HCT116 (cell line): ENCODE measurements at regions not wholly inside any gene's neighbourhood (a gene's known extent, or its start where the extent isn't known, plus 50 kb on each side); places are given as distances from the start of the nearest gene placed in this dataset.

Source experiments
- ATAC-seq: fragments of 200-7000 bp; cut with Tn5 transposase; 2 replicates; pipeline ENCODE4 v1.9.1; 2020; ENCODE audit warnings: mild to moderate bottlenecking, moderate library complexity
- BruUV-seq: library from RNA; stranded (reverse); fragments of 400-500 nt; replicated peaks from 2 replicates; lab custom pipeline; 2021; lab: Mats Ljungman, UMichigan
- CTCF ChIA-PET: fragments of 300-600 bp; sonication (Branson Sonifier 250); formaldehyde crosslinking; loops from one replicate; lab custom pipeline; 2021; ENCODE audit warnings: antibody characterized with exemption; lab: Charles Lee
- POLR2A ChIA-PET: fragments of 300-600, 350-600 bp; sonication (Branson Sonifier 250); formaldehyde crosslinking; loops from one replicate; lab custom pipeline; 2021; ENCODE audit warnings: antibody characterized with exemption; lab: Charles Lee
- RAD21 ChIA-PET, 2 experiments: fragments of 300-600 bp; sonication (Branson Sonifier 250); formaldehyde crosslinking; loops; one replicate each; lab custom pipeline; 2023; ENCODE audit warnings: low total read pairs in 2 of 2; ENCODE audit not compliant: uncharacterized antibody in 2 of 2, unreplicated experiment in 2 of 2, low non-redundant PET in 1 of 2; lab: Charles Lee
- DNase-seq: peaks from one replicate; pipeline ENCODE4 v3.0.0-alpha.2; 2010; ENCODE audit warnings: low read depth, low spot score
- H2AFZ ChIP-seq: fragments of 200-600 bp; shearing (Covaris generic), sonication (generic); 2 replicates; pipeline ENCODE4 v1.6.1; 2017; ENCODE audit warnings: low read depth, mixed run types, mixed read lengths, antibody characterized with exemption, low read length; ENCODE audit not compliant: poor library complexity, severe bottlenecking
- H3K27ac ChIP-seq: 2 replicates; pipeline ENCODE4 v1.5.1; 2012; ENCODE audit warnings: low read depth, low read length
- H3K27me3 ChIP-seq: fragments of 200-600 bp; sonication (generic); 2 replicates; pipeline ENCODE4 v1.6.1; 2016; ENCODE audit warnings: mixed run types, low read length, mixed read lengths; ENCODE audit not compliant: insufficient read depth
- H3K36me3 ChIP-seq, 2 experiments: fragments of 200-500 bp in 1 of 2; fragments of 200-600 bp in 1 of 2; sonication (Bioruptor generic) in 1 of 2; sonication (generic) in 1 of 2; 2 replicates each; pipeline versions ENCODE4 v1.5.1 to v1.6.1; 2014 to 2016; ENCODE audit warnings: low read length in 2 of 2, inconsistent platforms in 1 of 2, mixed read lengths in 1 of 2, mixed run types in 1 of 2; ENCODE audit not compliant: insufficient read depth in 2 of 2, control insufficient read depth in 1 of 2
- H3K4me1 ChIP-seq, 2 experiments: fragments of 200-600 bp in 1 of 2; sonication (generic) in 1 of 2; 2 replicates each; pipeline versions ENCODE4 v1.5.1 to v1.6.1; 2012 to 2017; ENCODE audit warnings: low read length in 2 of 2, inconsistent platforms in 1 of 2, mild to moderate bottlenecking in 1 of 2, mixed read lengths in 1 of 2, mixed run types in 1 of 2, moderate library complexity in 1 of 2; ENCODE audit not compliant: insufficient read depth in 2 of 2, control insufficient read depth in 1 of 2
- H3K4me2 ChIP-seq: fragments of 200-600 bp; sonication (generic); 2 replicates; pipeline ENCODE4 v1.6.1; 2017; ENCODE audit warnings: mixed run types, low read length, mixed read lengths
- H3K4me3 ChIP-seq, 2 experiments: fragments of 200-600 bp in 1 of 2; sonication (generic) in 1 of 2; replicated peaks in 1 of 2; 2 replicates each; pipeline ENCODE4 v1.5.1; 2011 to 2016; ENCODE audit warnings: low read length in 2 of 2, control low read depth in 1 of 2, low read depth in 1 of 2, mild to moderate bottlenecking in 1 of 2, mixed read lengths in 1 of 2, mixed run types in 1 of 2
- H3K79me2 ChIP-seq: fragments of 200-600 bp; sonication (generic); 2 replicates; pipeline ENCODE4 v1.6.1; 2017; ENCODE audit warnings: mild to moderate bottlenecking, mixed run types, low read length, moderate library complexity, mixed read lengths; ENCODE audit not compliant: insufficient read depth
- H3K9ac ChIP-seq: fragments of 200-600 bp; sonication (generic); 2 replicates; pipeline ENCODE4 v1.6.1; 2016; ENCODE audit warnings: low read length, mixed read lengths
- H3K9me2 ChIP-seq: fragments of 200-600 bp; sonication (generic), shearing (Covaris generic); 2 replicates; pipeline ENCODE4 v1.6.1; 2017; ENCODE audit warnings: mixed run types, mild to moderate bottlenecking, moderate library complexity; ENCODE audit not compliant: insufficient read depth
- H3K9me3 ChIP-seq, 2 experiments: fragments of 200-500 bp in 1 of 2; fragments of 200-600 bp in 1 of 2; sonication (Bioruptor generic) in 1 of 2; sonication (generic) in 1 of 2; 2 replicates each; pipeline ENCODE4 v1.6.1; 2014 to 2017; ENCODE audit warnings: low read length in 2 of 2, mixed read lengths in 2 of 2, inconsistent platforms in 1 of 2, low read depth in 1 of 2, mild to moderate bottlenecking in 1 of 2, mixed run types in 1 of 2, moderate library complexity in 1 of 2; ENCODE audit not compliant: control insufficient read depth in 1 of 2, insufficient read depth in 1 of 2
- H4K20me1 ChIP-seq: fragments of 200-600 bp; sonication (generic), shearing (Covaris generic); 2 replicates; pipeline ENCODE4 v1.6.1; 2017; ENCODE audit warnings: mixed run types, mild to moderate bottlenecking, moderate library complexity; ENCODE audit not compliant: insufficient read depth
- ATF3 ChIP-seq: IDR thresholded peaks from 2 replicates; pipeline ENCODE4 v1.6.1; 2012
- CBX3 ChIP-seq: IDR thresholded peaks from 2 replicates; pipeline ENCODE4 v1.6.1; 2012; ENCODE audit warnings: low read depth
- CEBPB ChIP-seq: IDR thresholded peaks from 2 replicates; pipeline ENCODE4 v1.6.1; 2012; ENCODE audit warnings: low read depth
- ELF1 ChIP-seq: IDR thresholded peaks from 2 replicates; pipeline ENCODE4 v1.6.1; 2012; ENCODE audit warnings: low read depth, borderline replicate concordance
- EZH2 ChIP-seq: fragments of 200-600 bp; sonication (generic); IDR thresholded peaks from 2 replicates; pipeline ENCODE4 v1.6.1; 2017; ENCODE audit warnings: antibody characterized with exemption, mixed run types
- EZH2phosphoT487 ChIP-seq: fragments of 200-600 bp; IDR thresholded peaks from 2 replicates; pipeline ENCODE4 v1.6.1; 2018; ENCODE audit warnings: antibody characterized with exemption, borderline replicate concordance
- FOSL1 ChIP-seq: IDR thresholded peaks from 2 replicates; pipeline ENCODE4 v1.6.1; 2012; ENCODE audit warnings: low read depth
- JUND ChIP-seq: IDR thresholded peaks from 2 replicates; pipeline ENCODE4 v1.6.1; 2012
- POLR2A ChIP-seq: IDR thresholded peaks from 2 replicates; pipeline ENCODE4 v1.7.0; 2011; ENCODE audit warnings: borderline replicate concordance; ENCODE audit not compliant: insufficient read depth, insufficient read length; ENCODE audit errors: extremely low read depth
- RAD21 ChIP-seq: IDR thresholded peaks from 2 replicates; pipeline ENCODE4 v1.6.1; 2012; ENCODE audit warnings: low read depth, mild to moderate bottlenecking
- SIN3A ChIP-seq: IDR thresholded peaks from 2 replicates; pipeline ENCODE4 v1.6.1; 2012; ENCODE audit warnings: low read depth
- SP1 ChIP-seq: IDR thresholded peaks from 2 replicates; pipeline ENCODE4 v1.6.1; 2012; ENCODE audit warnings: low read depth
- TCF7L2 ChIP-seq: IDR thresholded peaks from 2 replicates; pipeline ENCODE4 v1.7.0; 2011; ENCODE audit warnings: borderline replicate concordance, inconsistent platforms; ENCODE audit not compliant: insufficient read depth, insufficient read length; ENCODE audit errors: extremely low read depth
- ZFX ChIP-seq: fragments of 450-650 bp; IDR thresholded peaks from 2 replicates; pipeline ENCODE4 v1.6.1; 2017
- ZNF274 ChIP-seq: fragments of 200-500 bp; sonication (Bioruptor generic); IDR thresholded peaks from 2 replicates; pipeline ENCODE4 v1.6.1; 2014; ENCODE audit warnings: mild to moderate bottlenecking, low read depth, low read length, inconsistent platforms
- intact Hi-C: fragments of 100-400 bp; cut with micrococcal nuclease; formaldehyde crosslinking; loops from 2 replicates; pipeline ENCODE4 v1.10.0; 2022
- TF ChIP-seq, protein P1 (sequence below), 3 experiments: fragments of 200-600 bp in 1 of 3; sonication (generic) in 1 of 3; IDR thresholded peaks in 2 of 3; conservative IDR thresholded peaks in 1 of 3; 2 replicates each; pipeline ENCODE4 v1.5.1; 2012 to 2017; ENCODE audit warnings: low read depth in 2 of 3, low read length in 2 of 3, antibody characterized with exemption in 1 of 3, borderline replicate concordance in 1 of 3, control low read depth in 1 of 3, mild to moderate bottlenecking in 1 of 3, mixed read lengths in 1 of 3, mixed run types in 1 of 3, moderate library complexity in 1 of 3; ENCODE audit not compliant: insufficient read depth in 1 of 3
- TF ChIP-seq, protein P2 (sequence below): IDR thresholded peaks from 2 replicates; pipeline ENCODE4 v1.6.1; 2012

- no peaks in the 10 kb centered on the region for H3K79me2 ChIP-seq
- peak overlapping the region; percentile 32; the same call in 1 of the 2 replicates for H3K27ac ChIP-seq
- H2AFZ ChIP-seq: peak overlapping the region; percentile 13
- peak; percentile 92 for DNase-seq
- ATAC-seq: peak; percentile 69
- H3K4me2 ChIP-seq: peak overlapping the region; percentile 72
- H3K27me3 ChIP-seq: no peaks in the 10 kb centered on the region
- ChIA-PET POLR2A (interaction anchor here (0.6 kb wide), 1 partner anchor 60 kb away, joined by 4 read pairs; no protein-coding TSS in a partner anchor), CTCF (no interaction called here), RAD21 (no interaction called here)
- peaks cover 50 to 59% of the 10 kb centered on the region in 2 experiments for H3K4me1 ChIP-seq
- H3K36me3 ChIP-seq: no peaks in the 10 kb centered on the region
- peak; percentile 87 for TF ChIP-seq JUND
- peak; percentile 80 for TF ChIP-seq SIN3A
- TF ChIP-seq, protein P1, sequence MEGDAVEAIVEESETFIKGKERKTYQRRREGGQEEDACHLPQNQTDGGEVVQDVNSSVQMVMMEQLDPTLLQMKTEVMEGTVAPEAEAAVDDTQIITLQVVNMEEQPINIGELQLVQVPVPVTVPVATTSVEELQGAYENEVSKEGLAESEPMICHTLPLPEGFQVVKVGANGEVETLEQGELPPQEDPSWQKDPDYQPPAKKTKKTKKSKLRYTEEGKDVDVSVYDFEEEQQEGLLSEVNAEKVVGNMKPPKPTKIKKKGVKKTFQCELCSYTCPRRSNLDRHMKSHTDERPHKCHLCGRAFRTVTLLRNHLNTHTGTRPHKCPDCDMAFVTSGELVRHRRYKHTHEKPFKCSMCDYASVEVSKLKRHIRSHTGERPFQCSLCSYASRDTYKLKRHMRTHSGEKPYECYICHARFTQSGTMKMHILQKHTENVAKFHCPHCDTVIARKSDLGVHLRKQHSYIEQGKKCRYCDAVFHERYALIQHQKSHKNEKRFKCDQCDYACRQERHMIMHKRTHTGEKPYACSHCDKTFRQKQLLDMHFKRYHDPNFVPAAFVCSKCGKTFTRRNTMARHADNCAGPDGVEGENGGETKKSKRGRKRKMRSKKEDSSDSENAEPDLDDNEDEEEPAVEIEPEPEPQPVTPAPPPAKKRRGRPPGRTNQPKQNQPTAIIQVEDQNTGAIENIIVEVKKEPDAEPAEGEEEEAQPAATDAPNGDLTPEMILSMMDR (IDR thresholded peaks at IDR 0.05 in 2 of 3, conservative IDR thresholded peaks at IDR 0.05 in 1 of 3; ENCODE audit: borderline replicate concordance in 1 of 3, insufficient read depth in 1 of 3, low read depth in 2 of 3, low read length in 2 of 3): no peak
- no peak for TF ChIP-seq ZFX
- peak; percentile 80 for TF ChIP-seq FOSL1
- peak; percentile 79 for TF ChIP-seq SP1
- TF ChIP-seq EZH2: no peak
- TF ChIP-seq EZH2phosphoT487: no peak
- no peak for TF ChIP-seq POLR2A
- no peak for TF ChIP-seq ZNF274
- peak; percentile 84; the same call in 1 of the 2 replicates for TF ChIP-seq CEBPB
- no peak for TF ChIP-seq ELF1
- TF ChIP-seq TCF7L2: no peak
- TF ChIP-seq, protein P2, sequence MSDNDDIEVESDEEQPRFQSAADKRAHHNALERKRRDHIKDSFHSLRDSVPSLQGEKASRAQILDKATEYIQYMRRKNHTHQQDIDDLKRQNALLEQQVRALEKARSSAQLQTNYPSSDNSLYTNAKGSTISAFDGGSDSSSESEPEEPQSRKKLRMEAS: peak; percentile 73; the same call in 1 of the 2 replicates
- peak; percentile 88 for TF ChIP-seq ATF3
- TF ChIP-seq RAD21: no peak
- 0 out of 2 replicates have a peak, but pooled peaks have one; percentile 54 for TF ChIP-seq CBX3
- H3K9ac ChIP-seq: peak overlapping the region; percentile 39; the same call in 1 of the 2 replicates
- no peaks in the 10 kb centered on the region for H4K20me1 ChIP-seq
- intact Hi-C loops: no loop called here
- H3K9me3 ChIP-seq: peaks cover 0 to 3% of the 10 kb centered on the region in 2 experiments; a peak in 1 of 4 replicates
- no TSS peak for BruUV-seq
- H3K4me3 ChIP-seq: peak overlapping the region in 1 of 2 experiments; percentile 21; a peak in 1 of 4 replicates
- no peaks in the 10 kb centered on the region for H3K9me2 ChIP-seq
These were observed 458.4 kb downstream of the MIAT start for GRCh38 chr22:27115816-27116256.
